HUES64 (cell line): ENCODE measurements at regions not wholly inside any gene's neighbourhood (a gene's known extent, or its start where the extent isn't known, plus 50 kb on each side); places are given as distances from the start of the nearest gene placed in this dataset.

Source experiments
- H3K27ac ChIP-seq: 2 replicates; pipeline ENCODE4 v1.7.0; 2013; ENCODE audit warnings: low read depth, low read length, inconsistent platforms
- H3K27me3 ChIP-seq: 2 replicates; pipeline ENCODE4 v1.6.1; 2013; ENCODE audit warnings: mild to moderate bottlenecking, low read length; ENCODE audit not compliant: insufficient read depth
- H3K36me3 ChIP-seq: 2 replicates; pipeline ENCODE4 v1.6.1; 2013; ENCODE audit warnings: mild to moderate bottlenecking, low read length; ENCODE audit not compliant: insufficient read depth
- H3K4me1 ChIP-seq: 2 replicates; pipeline ENCODE4 v1.6.1; 2013; ENCODE audit warnings: mild to moderate bottlenecking, low read length, moderate library complexity; ENCODE audit not compliant: insufficient read depth
- H3K4me3 ChIP-seq: 2 replicates; pipeline ENCODE4 v1.5.1; 2013; ENCODE audit warnings: mild to moderate bottlenecking, low read length, moderate library complexity
- H3K9ac ChIP-seq: 2 replicates; pipeline ENCODE4 v1.6.1; 2013; ENCODE audit warnings: mild to moderate bottlenecking, low read depth, low read length
- H3K9me3 ChIP-seq: 2 replicates; pipeline ENCODE4 v1.6.1; 2013; ENCODE audit warnings: low read depth, low read length; ENCODE audit not compliant: insufficient read depth
- WGBS: fragments of 150-250, 120-280 bp; methylation state at CpG from one replicate; pipeline ENCODE4 v1.1.7; 2013; ENCODE audit warnings: missing lambda C conversion rate; 5-methylcytosine and 5-hydroxymethylcytosine counted together

DNA sequence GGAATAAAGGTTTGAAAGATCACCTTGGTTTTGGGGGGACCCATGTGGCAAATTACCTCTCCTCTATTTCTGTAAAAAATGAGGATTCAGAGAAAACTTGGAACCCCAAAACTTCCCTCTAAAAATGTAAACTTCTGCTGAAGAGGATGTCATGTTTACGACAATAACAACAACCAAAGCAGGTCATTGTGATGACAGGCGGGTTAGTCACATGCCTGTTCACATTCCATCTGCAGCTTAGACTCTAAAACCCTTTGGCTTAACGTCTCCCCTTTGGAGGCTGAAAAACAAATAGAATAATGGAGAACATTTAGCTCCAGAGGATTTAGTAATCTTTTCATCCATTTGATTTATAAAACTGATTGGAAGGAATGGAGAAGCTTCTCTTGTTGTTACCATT, 75.0 kb upstream of the FAM9C start:
- Histone ChIP-seq H3K9me3 (peaks cover 5% of the 10 kb centered on the region; the same call in 1 of the 2 replicates), H3K36me3 (no peaks in the 10 kb centered on the region), H3K4me3 (no peak overlapping the region), H3K27me3 (no peaks in the 10 kb centered on the region), H3K4me1 (no peaks in the 10 kb centered on the region; the same call in none of the 2 replicates), H3K9ac (no peak overlapping the region), H3K27ac (no peak overlapping the region)
- WGBS = 83% methylated on average over 3 of the region's 3 CpGs

DNA sequence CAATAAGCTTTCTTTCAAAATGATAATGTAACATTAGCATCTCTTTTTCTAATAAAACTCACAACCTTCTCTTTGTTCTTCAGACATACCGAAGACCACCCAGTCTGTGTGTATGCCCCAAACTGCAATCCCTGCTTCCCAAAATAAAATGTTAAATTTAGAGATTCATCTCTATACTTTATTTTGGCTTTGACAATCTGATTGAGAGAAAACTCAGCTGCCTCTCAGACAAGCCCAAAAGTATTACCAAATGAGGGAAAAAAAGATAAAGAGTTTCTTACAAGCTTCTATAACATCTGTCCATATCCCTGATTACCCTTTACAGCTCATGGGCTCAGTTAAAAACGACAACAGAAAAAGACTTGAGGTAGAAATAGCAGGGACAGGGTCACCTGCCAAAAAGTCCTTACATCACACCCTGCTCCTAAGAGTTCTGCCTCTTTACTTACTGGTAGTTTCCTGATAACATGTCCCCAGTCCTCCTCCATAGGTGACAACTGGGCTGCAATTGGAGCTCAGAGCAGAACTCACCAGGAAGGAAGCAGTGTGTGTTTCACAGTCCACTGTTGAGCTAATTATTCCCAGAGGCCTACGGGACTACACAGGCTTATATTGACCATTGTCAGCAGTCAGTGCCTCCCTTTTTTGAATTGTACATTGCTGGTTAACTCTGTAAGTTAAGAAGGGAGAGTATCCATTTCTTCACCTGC, 70.9 kb upstream of the FAM9C start:
- Histone ChIP-seq H3K36me3 (no peaks in the 10 kb centered on the region), H3K27ac (no peak overlapping the region), H3K4me3 (no peak overlapping the region), H3K9ac (no peak overlapping the region), H3K27me3 (no peaks in the 10 kb centered on the region), H3K4me1 (no peaks in the 10 kb centered on the region), H3K9me3 (peaks cover 5% of the 10 kb centered on the region; the same call in 1 of the 2 replicates)
- 98% methylated on average over 3 of the region's 3 CpGs for WGBS

DNA sequence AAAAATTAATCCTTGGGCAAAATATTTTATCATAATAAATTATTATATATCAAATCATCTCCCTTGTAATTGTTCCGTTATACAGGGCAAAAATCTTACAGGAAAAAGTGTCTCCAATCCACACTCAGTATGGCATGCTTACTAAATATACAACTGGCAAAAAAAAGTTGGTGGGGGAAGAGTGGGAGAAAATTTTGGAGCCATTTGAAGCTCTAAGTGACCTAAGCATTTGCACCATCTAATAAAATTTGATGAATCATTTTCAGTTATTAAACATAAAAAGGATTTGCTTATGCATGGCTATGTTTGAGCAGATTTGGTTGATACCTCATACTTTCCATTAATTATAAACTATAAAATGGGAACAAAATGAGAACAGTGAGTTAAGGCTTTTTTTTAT, 68.1 kb upstream of the FAM9C start:
- no peak overlapping the region for H3K27ac ChIP-seq
- no peak overlapping the region for H3K4me3 ChIP-seq
- no peaks in the 10 kb centered on the region for H3K27me3 ChIP-seq
- WGBS = no CpG with 5 or more reads among the region's 1 CpG
- peaks cover 5% of the 10 kb centered on the region; the same call in 1 of the 2 replicates for H3K9me3 ChIP-seq
- no peaks in the 10 kb centered on the region for H3K4me1 ChIP-seq
- H3K9ac ChIP-seq = no peak overlapping the region
- H3K36me3 ChIP-seq = no peaks in the 10 kb centered on the region

DNA sequence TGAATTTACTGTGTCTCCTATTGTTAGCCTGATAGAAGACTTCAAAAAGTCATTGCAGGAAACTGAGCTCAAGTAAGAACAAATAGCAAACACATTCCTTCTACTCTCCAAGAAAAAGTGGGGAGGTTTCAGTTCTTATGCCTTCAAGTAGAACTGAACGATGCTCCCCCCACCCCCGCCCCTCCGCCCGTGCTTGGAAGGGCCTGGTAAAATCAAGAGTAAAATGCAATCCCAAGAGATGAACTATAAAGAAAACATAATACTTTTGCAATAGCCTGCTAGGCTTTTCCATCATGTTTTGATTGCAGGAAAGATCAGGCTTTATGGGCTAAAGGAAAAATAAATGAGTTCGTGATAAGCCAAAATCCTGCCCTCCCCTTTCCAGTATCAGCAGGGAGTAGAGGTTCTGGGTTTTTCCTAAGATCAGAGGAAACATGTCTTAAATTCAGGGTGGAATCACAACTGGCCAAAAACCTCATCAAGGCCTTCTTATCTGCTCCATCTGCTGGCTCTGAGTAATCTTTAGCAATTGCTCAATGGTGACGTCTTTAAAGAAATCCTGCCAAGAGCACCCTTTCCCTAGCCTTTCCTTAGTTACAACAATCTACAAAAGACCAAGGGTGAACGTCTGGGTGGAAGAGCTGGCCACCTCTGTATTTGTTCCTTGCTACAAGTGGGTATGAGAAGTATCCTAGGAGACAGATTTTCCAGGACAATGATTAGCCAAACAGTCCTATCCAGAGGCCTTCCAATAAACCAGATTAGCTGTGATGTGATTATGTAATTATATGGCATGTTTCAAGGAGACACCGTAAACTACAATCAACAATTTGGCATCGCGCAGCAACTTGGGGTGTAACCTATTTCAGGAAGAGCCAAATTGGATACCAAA, 66.3 kb upstream of the FAM9C start:
- H3K9ac ChIP-seq = no peak overlapping the region
- H3K4me1 ChIP-seq = no peaks in the 10 kb centered on the region
- no peaks in the 10 kb centered on the region for H3K9me3 ChIP-seq
- no peak overlapping the region for H3K4me3 ChIP-seq
- no peaks in the 10 kb centered on the region for H3K27me3 ChIP-seq
- 86% methylated on average over 7 of the region's 10 CpGs for WGBS
- H3K36me3 ChIP-seq = no peaks in the 10 kb centered on the region
- no peak overlapping the region for H3K27ac ChIP-seq

DNA sequence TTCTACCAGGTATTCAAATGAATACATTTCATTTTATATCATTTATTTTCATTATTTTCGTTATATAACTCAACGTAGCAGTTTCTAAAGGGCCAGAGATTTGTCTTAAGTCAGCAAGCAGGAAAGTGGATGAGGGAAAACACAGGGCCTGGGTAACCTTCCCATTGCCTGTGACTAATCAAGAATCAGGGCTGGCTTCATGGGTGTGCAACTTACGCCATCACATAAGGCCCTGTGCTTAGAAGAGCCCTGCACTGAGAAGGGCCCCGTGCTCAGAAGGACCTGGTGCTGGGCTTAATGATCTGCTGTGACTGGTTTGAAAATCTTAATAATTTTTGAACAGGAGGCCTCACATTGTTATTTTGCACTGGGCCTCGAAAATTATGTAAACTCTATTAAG, 65.4 kb upstream of the FAM9C start:
- no peak overlapping the region for H3K4me3 ChIP-seq
- H3K27ac ChIP-seq = no peak overlapping the region
- no peak overlapping the region for H3K9ac ChIP-seq
- no peaks in the 10 kb centered on the region for H3K36me3 ChIP-seq
- H3K4me1 ChIP-seq = no peaks in the 10 kb centered on the region
- H3K9me3 ChIP-seq = no peaks in the 10 kb centered on the region
- WGBS = 94% methylated on average over 4 of the region's 5 CpGs
- no peaks in the 10 kb centered on the region for H3K27me3 ChIP-seq

DNA sequence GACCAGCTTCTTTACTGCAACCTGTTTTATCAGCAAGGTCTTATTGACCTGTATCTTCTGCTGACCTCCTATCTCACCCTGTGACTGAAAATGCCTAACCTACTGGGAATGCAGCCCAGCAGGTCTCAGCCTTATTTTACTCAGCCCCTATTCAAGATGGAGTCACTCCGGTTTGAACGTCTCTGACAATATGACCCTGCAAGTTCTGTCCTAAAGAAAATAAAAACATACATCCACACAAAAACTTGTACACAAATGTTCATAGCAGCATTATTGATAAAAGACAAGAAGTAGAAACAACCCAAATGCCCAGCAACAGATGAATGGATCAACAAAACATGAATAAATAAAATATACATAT, 59.5 kb upstream of the FAM9C start:
- Histone ChIP-seq H3K36me3 (no peaks in the 10 kb centered on the region), H3K9me3 (no peaks in the 10 kb centered on the region), H3K9ac (no peak overlapping the region), H3K27ac (no peak overlapping the region), H3K4me1 (no peaks in the 10 kb centered on the region; the same call in 1 of the 2 replicates), H3K27me3 (no peaks in the 10 kb centered on the region), H3K4me3 (no peak overlapping the region)
- 93% methylated on average over 2 of the region's 2 CpGs for WGBS

DNA sequence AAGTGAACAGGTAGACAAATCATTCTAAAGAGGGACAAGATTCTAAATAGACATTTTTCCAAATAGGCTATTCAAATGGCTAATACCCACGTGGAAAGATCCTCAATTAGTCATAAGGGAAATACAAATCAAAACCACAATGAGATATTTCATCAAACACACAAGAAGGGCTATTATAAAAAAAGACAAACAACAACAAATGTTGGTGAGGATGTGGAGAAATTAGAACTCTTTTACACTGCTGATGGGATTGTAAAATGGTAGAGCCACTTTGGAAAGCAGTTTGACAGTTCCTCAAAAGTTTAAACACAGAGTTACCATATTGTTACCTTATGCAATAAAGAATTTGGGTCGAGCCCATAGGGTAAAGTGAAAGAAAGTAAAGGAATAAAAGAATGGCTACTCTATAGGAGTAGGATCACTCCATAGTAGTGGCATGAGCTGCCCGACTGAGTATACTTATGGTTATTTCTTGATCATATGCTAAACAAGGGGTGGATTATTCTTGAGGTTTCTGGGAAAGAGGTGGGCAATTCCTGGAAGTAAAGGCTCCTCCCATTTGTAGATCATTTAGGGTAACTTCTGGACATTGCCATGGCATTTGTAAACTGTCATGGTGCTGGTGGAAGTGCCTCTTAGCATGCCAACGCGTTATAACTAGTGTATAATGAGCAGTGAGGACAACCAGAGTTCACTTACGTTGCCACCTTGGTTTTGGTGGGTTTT, 58.9 kb upstream of the FAM9C start:
- no peaks in the 10 kb centered on the region for H3K27me3 ChIP-seq
- no peaks in the 10 kb centered on the region; the same call in 1 of the 2 replicates for H3K4me1 ChIP-seq
- H3K4me3 ChIP-seq = no peak overlapping the region
- 89% methylated on average over 6 of the region's 6 CpGs for WGBS
- H3K9me3 ChIP-seq = no peaks in the 10 kb centered on the region
- no peak overlapping the region for H3K27ac ChIP-seq
- no peak overlapping the region for H3K9ac ChIP-seq
- no peaks in the 10 kb centered on the region for H3K36me3 ChIP-seq

DNA sequence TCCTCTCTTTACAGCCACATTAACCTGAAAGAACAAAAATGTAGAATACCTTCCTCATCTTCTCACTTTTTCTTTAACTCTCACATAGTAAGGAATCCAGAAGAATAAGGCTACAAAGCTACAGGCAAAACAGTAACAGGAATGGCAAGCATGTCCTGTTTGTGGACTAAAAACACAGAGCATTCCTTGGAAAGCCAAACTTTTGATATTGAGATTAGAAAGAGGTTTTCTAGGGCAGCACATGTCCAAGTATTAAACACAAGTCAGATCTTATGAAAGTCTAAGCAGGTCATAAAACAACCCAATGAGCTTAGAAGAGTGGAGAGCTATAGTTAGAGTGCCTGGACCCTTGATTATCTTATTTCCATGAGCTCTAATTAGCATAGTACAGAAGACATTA, 58.2 kb upstream of the FAM9C start:
- Histone ChIP-seq H3K4me3 (no peak overlapping the region), H3K9me3 (no peaks in the 10 kb centered on the region), H3K4me1 (no peaks in the 10 kb centered on the region; the same call in 1 of the 2 replicates), H3K36me3 (no peaks in the 10 kb centered on the region), H3K27ac (no peak overlapping the region), H3K9ac (no peak overlapping the region), H3K27me3 (no peaks in the 10 kb centered on the region)

DNA sequence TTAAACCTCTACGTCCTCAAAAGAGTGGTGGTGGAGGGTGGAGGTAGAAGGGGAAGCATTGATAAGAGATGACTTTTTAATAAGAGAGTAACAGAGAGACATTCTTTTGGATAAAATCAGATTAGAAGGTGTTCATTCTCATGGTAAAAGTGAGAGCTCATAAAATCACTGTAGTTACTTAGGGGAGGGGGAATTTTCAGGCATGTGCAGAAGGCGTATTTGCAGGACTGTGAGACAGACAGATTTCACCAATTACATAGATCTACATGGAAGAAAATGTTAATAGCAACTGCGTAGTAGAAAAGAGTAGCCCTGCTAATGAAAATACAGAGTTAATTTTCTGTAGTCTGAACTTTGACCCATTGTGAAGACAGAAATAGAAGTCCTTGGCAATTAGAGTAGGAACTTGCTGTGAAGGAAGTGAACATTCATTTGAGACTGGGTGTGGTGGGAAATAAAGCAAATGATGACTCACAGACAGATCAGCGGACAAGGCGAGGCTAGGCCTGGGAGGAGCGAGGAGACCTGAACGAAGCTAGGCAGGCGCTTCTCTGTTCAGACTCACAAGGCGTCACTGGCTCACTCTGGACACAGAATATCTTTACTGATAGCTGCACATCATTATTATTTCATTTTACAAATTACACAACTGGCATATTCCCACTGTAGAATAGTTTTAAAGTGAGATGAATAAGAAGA, 57.2 kb upstream of the FAM9C start:
- no peak overlapping the region for H3K27ac ChIP-seq

DNA sequence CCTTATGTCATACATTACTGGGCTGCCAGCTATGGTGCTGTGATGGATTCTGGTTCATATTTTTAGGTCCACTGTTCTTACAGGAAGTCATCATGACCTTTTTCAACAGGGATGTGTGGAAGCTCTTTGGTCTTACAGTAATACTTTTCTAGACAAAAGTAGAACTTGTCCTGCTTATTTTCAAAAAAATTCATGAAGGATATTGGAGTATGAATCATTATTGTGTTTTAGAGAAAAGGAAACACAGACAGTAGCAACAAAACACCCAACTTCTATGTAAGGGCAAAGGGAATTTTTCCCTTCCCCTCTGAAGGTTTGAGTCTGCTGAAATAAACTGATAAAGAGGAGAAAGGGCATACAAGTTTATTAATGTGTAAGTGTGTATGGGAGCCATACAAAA, 54.7 kb upstream of the FAM9C start:
- no peaks in the 10 kb centered on the region for H3K36me3 ChIP-seq
- H3K27ac ChIP-seq = no peak overlapping the region
- H3K27me3 ChIP-seq = no peaks in the 10 kb centered on the region
- H3K9ac ChIP-seq = no peak overlapping the region
- H3K9me3 ChIP-seq = no peaks in the 10 kb centered on the region
- no peak overlapping the region for H3K4me3 ChIP-seq
- H3K4me1 ChIP-seq = no peaks in the 10 kb centered on the region; the same call in 1 of the 2 replicates

More for the DNA sequence above, 57.2 kb upstream of the FAM9C start:
- Histone ChIP-seq H3K27me3 (no peaks in the 10 kb centered on the region), H3K36me3 (no peaks in the 10 kb centered on the region), H3K4me1 (no peaks in the 10 kb centered on the region; the same call in 1 of the 2 replicates), H3K9ac (no peak overlapping the region), H3K9me3 (no peaks in the 10 kb centered on the region), H3K4me3 (no peak overlapping the region)
- WGBS = 77% methylated on average over 8 of the region's 9 CpGs
